ENCODE measurements at regions not wholly inside any gene's neighbourhood (a gene's known extent, or its start where the extent isn't known, plus 50 kb on each side); places are given as distances from the start of the nearest gene placed in this dataset.

DNA sequence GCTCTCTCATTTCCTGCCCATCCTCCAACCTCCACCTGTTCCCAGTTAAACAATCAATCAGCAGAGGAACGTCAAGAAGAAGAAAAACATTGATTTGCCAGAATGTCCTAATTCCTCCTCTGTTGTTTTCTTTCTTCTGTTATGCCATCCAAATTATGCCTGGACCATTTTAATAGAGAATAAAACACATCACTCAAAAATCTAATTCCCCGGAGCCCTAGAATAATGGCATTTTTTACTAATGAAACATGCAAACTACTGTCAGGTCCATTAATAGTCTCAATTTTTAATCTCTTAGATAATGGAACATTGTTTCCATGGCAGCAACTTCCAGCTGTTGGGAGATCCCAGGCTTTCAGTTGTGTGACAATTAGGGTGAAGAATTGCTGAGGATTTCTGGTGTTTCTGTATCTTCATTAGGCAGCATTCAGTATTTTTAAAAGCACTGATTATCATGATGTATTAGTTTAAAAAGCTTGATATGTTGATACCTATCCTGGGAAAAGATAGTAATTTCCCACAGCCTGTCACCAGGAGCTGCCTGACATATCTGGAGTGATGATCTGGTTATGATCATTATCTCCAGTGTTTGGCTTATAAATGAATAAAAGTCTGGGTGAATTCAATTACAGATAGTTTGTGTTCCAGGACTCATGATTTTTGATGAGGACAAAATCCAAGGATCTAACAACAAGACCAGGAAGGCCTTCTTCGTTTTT is 209.8 kb downstream of the TPBG start (continued):
- TF ChIP-seq, protein P1, sequence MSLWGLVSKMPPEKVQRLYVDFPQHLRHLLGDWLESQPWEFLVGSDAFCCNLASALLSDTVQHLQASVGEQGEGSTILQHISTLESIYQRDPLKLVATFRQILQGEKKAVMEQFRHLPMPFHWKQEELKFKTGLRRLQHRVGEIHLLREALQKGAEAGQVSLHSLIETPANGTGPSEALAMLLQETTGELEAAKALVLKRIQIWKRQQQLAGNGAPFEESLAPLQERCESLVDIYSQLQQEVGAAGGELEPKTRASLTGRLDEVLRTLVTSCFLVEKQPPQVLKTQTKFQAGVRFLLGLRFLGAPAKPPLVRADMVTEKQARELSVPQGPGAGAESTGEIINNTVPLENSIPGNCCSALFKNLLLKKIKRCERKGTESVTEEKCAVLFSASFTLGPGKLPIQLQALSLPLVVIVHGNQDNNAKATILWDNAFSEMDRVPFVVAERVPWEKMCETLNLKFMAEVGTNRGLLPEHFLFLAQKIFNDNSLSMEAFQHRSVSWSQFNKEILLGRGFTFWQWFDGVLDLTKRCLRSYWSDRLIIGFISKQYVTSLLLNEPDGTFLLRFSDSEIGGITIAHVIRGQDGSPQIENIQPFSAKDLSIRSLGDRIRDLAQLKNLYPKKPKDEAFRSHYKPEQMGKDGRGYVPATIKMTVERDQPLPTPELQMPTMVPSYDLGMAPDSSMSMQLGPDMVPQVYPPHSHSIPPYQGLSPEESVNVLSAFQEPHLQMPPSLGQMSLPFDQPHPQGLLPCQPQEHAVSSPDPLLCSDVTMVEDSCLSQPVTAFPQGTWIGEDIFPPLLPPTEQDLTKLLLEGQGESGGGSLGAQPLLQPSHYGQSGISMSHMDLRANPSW (CRISPR knock-in tag; conservative IDR thresholded peaks at IDR 0.05; ENCODE audit: low read depth) = no peak

DNA sequence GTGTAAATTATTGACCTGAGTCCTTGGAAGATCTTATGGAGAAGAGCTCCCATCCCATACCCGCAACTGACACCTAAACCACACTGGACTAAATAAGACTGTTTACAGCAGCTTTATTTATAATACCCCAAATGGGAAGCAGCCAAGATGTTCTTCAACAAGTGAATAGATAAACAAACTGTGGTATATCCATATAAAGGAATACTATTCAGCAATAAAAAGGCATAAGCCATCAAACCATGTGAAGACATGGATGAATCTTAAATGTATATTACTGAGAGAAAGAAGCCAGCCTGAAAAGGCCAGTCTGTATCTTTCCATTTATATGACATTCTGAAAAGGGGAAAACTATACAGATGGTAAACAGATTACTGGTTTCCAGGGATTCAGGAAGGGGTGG is 212.7 kb downstream of the TPBG start:
- Mint-ChIP-seq H3K4me1 (peaks cover 36% of the 10 kb centered on the region), H3K27ac (no peak overlapping the region), H3K27me3 (ENCODE audit: low read depth) (no peaks in the 10 kb centered on the region), H3K36me3 (peaks cover 21% of the 10 kb centered on the region), H3K9me3 (peaks cover 22% of the 10 kb centered on the region), H3K4me3 (no peak overlapping the region)
- DNase-seq (ENCODE audit: low spot score) (no peak), ATAC-seq (no peak)
- TF ChIP-seq, protein P2, sequence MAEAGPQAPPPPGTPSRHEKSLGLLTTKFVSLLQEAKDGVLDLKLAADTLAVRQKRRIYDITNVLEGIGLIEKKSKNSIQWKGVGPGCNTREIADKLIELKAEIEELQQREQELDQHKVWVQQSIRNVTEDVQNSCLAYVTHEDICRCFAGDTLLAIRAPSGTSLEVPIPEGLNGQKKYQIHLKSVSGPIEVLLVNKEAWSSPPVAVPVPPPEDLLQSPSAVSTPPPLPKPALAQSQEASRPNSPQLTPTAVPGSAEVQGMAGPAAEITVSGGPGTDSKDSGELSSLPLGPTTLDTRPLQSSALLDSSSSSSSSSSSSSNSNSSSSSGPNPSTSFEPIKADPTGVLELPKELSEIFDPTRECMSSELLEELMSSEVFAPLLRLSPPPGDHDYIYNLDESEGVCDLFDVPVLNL (CRISPR knock-in tag; IDR thresholded peaks at IDR 0.05; ENCODE audit: borderline replicate concordance, low read depth) = no peak
- 0 out of 2 replicates have a peak, but pooled peaks have one; percentile 37 for TF ChIP-seq GTF2I (CRISPR knock-in tag; conservative IDR thresholded peaks at IDR 0.05)
- CTCF ChIA-PET = no interaction called here
- POLR2A ChIA-PET = no interaction called here

DNA sequence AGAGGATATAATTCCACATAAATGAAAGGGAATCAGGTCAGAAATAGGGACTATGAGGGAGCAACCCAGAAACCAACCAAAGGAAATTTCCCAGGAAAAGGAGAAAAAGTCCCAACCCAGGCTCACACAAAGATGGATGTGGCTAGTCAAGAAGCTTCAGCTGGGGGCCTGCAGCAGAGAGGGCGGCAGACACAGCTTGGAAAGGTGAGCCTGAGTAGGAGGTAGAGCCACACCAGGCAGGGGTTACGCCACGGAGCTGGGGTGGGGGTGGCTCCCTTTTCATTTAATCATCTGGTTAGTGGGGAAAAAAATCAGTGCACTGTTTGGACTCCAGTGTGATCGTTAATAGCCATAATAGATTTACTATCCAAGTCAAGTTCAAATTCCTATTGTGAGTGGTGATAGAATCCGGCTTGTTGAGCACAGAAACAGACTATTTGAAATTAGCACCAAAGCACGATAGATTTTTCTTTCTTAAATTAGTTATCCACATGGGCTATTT is 220.6 kb downstream of the TPBG start:
- Mint-ChIP-seq H3K36me3 (no peaks in the 10 kb centered on the region), H3K9me3 (peaks cover 4% of the 10 kb centered on the region; the same call in 1 of the 2 replicates), H3K4me3 (no peak overlapping the region), H3K27me3 (ENCODE audit: low read depth) (no peaks in the 10 kb centered on the region), H3K27ac (no peak overlapping the region), H3K4me1 (peaks cover 35% of the 10 kb centered on the region)
- peak; percentile 39; the same call in 1 of the 2 replicates for ATAC-seq
- CTCF ChIA-PET = interaction anchor here (0.6 kb wide), 1 partner anchor 26 kb away, joined by 3 read pairs; no protein-coding TSS in a partner anchor
- POLR2A ChIA-PET = no interaction called here
- DNase-seq (ENCODE audit: low spot score) = no peak
- TF ChIP-seq GABPB1 (CRISPR knock-in tag; IDR thresholded peaks at IDR 0.05) = no peak
- no peak for TF ChIP-seq CREB1 (CRISPR knock-in tag; IDR thresholded peaks at IDR 0.05)
- TF ChIP-seq ZNF671 (CRISPR knock-in tag; IDR thresholded peaks at IDR 0.05) = no peak
- no peak for TF ChIP-seq MXD4 (CRISPR knock-in tag; IDR thresholded peaks at IDR 0.05; ENCODE audit: borderline replicate concordance)
- TF ChIP-seq, protein P3, sequence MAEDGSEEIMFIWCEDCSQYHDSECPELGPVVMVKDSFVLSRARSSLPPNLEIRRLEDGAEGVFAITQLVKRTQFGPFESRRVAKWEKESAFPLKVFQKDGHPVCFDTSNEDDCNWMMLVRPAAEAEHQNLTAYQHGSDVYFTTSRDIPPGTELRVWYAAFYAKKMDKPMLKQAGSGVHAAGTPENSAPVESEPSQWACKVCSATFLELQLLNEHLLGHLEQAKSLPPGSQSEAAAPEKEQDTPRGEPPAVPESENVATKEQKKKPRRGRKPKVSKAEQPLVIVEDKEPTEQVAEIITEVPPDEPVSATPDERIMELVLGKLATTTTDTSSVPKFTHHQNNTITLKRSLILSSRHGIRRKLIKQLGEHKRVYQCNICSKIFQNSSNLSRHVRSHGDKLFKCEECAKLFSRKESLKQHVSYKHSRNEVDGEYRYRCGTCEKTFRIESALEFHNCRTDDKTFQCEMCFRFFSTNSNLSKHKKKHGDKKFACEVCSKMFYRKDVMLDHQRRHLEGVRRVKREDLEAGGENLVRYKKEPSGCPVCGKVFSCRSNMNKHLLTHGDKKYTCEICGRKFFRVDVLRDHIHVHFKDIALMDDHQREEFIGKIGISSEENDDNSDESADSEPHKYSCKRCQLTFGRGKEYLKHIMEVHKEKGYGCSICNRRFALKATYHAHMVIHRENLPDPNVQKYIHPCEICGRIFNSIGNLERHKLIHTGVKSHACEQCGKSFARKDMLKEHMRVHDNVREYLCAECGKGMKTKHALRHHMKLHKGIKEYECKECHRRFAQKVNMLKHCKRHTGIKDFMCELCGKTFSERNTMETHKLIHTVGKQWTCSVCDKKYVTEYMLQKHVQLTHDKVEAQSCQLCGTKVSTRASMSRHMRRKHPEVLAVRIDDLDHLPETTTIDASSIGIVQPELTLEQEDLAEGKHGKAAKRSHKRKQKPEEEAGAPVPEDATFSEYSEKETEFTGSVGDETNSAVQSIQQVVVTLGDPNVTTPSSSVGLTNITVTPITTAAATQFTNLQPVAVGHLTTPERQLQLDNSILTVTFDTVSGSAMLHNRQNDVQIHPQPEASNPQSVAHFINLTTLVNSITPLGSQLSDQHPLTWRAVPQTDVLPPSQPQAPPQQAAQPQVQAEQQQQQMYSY (CRISPR knock-in tag; IDR thresholded peaks at IDR 0.05) = no peak
- no peak for TF ChIP-seq ZNF219 (CRISPR knock-in tag; IDR thresholded peaks at IDR 0.05; ENCODE audit: borderline replicate concordance)
- no peak for TF ChIP-seq ELF4 (CRISPR knock-in tag; IDR thresholded peaks at IDR 0.05; ENCODE audit: low read depth)
- TF ChIP-seq, protein P4, sequence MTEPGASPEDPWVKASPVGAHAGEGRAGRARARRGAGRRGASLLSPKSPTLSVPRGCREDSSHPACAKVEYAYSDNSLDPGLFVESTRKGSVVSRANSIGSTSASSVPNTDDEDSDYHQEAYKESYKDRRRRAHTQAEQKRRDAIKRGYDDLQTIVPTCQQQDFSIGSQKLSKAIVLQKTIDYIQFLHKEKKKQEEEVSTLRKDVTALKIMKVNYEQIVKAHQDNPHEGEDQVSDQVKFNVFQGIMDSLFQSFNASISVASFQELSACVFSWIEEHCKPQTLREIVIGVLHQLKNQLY (CRISPR knock-in tag; IDR thresholded peaks at IDR 0.05) = no peak
- TF ChIP-seq, protein P5, sequence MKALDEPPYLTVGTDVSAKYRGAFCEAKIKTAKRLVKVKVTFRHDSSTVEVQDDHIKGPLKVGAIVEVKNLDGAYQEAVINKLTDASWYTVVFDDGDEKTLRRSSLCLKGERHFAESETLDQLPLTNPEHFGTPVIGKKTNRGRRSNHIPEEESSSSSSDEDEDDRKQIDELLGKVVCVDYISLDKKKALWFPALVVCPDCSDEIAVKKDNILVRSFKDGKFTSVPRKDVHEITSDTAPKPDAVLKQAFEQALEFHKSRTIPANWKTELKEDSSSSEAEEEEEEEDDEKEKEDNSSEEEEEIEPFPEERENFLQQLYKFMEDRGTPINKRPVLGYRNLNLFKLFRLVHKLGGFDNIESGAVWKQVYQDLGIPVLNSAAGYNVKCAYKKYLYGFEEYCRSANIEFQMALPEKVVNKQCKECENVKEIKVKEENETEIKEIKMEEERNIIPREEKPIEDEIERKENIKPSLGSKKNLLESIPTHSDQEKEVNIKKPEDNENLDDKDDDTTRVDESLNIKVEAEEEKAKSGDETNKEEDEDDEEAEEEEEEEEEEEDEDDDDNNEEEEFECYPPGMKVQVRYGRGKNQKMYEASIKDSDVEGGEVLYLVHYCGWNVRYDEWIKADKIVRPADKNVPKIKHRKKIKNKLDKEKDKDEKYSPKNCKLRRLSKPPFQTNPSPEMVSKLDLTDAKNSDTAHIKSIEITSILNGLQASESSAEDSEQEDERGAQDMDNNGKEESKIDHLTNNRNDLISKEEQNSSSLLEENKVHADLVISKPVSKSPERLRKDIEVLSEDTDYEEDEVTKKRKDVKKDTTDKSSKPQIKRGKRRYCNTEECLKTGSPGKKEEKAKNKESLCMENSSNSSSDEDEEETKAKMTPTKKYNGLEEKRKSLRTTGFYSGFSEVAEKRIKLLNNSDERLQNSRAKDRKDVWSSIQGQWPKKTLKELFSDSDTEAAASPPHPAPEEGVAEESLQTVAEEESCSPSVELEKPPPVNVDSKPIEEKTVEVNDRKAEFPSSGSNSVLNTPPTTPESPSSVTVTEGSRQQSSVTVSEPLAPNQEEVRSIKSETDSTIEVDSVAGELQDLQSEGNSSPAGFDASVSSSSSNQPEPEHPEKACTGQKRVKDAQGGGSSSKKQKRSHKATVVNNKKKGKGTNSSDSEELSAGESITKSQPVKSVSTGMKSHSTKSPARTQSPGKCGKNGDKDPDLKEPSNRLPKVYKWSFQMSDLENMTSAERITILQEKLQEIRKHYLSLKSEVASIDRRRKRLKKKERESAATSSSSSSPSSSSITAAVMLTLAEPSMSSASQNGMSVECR (CRISPR knock-in tag; IDR thresholded peaks at IDR 0.05; ENCODE audit: borderline replicate concordance) = no peak
- TF ChIP-seq IRF2 (CRISPR knock-in tag; IDR thresholded peaks at IDR 0.05; ENCODE audit: borderline replicate concordance, low read depth) = no peak
- TF ChIP-seq, protein P6, sequence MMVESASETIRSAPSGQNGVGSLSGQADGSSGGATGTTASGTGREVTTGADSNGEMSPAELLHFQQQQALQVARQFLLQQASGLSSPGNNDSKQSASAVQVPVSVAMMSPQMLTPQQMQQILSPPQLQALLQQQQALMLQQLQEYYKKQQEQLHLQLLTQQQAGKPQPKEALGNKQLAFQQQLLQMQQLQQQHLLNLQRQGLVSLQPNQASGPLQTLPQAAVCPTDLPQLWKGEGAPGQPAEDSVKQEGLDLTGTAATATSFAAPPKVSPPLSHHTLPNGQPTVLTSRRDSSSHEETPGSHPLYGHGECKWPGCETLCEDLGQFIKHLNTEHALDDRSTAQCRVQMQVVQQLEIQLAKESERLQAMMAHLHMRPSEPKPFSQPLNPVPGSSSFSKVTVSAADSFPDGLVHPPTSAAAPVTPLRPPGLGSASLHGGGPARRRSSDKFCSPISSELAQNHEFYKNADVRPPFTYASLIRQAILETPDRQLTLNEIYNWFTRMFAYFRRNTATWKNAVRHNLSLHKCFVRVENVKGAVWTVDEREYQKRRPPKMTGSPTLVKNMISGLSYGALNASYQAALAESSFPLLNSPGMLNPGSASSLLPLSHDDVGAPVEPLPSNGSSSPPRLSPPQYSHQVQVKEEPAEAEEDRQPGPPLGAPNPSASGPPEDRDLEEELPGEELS (CRISPR knock-in tag; IDR thresholded peaks at IDR 0.05) = no peak
- TF ChIP-seq NFE2L1 (CRISPR knock-in tag; IDR thresholded peaks at IDR 0.05) = no peak
- TF ChIP-seq ETV6 (CRISPR knock-in tag; IDR thresholded peaks at IDR 0.05) = no peak
